Adrenal gland (tissue), 5 donors: ENCODE measurements at regions not wholly inside any gene's neighbourhood (a gene's known extent, or its start where the extent isn't known, plus 50 kb on each side); places are given as distances from the start of the nearest gene placed in this dataset.

ENCODE experiments used
- CTCF ChIP-seq, 6 experiments: fragments of 450-650 bp in 4 of 6; fragments of 200-600 bp in 2 of 6; sonication (generic) in 1 of 6; IDR thresholded peaks; 1 replicate in 5 of 6; 2 replicates in 1 of 6; pipeline versions ENCODE4 v1.5.1 to v1.8.0; 2016 to 2021; ENCODE audit warnings: antibody characterized with exemption in 6 of 6, mild to moderate bottlenecking in 2 of 6, moderate library complexity in 1 of 6
- POLR2A ChIP-seq, 2 donors: fragments of 450-650 bp; IDR thresholded peaks; one replicate each; pipeline ENCODE4 v1.6.1; 2017; ENCODE audit warnings: antibody characterized with exemption in 2 of 2, mild to moderate bottlenecking in 2 of 2, moderate library complexity in 1 of 2
- donor health status: DM: no; HTN: no; CAD: no.

DNA sequence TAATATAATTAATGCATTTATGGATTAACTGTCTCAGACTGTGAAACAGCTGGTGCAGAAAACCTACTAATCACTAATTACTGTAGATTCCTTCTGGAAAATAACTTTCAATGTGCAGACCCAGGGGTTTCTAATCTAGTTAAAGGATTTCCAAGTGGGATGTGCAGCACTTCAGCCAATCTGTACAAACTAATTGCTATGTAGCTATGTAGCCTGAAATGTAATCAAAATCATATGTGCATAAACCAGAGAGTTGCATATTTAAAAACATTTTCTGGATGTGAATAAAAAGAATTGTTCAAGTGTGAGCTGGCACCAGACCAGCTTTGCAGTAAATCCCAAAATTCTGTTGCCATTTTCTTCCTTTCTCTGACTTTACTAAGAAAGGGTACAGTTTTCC is 127.5 kb upstream of the CD96 start:
- no peak for TF ChIP-seq CTCF (IDR thresholded peaks at IDR 0.05)
- no peak for TF ChIP-seq POLR2A (IDR thresholded peaks at IDR 0.05)
